ENCODE measurements at regions not wholly inside any gene's neighbourhood (a gene's known extent, or its start where the extent isn't known, plus 50 kb on each side); places are given as distances from the start of the nearest gene placed in this dataset.

- no peak for TF ChIP-seq EP300 (IDR thresholded peaks at IDR 0.05)
- TF ChIP-seq POLR2A (IDR thresholded peaks at IDR 0.05): no peak
- peak in 1 of 2 donors; percentile 25 for TF ChIP-seq CTCF (IDR thresholded peaks at IDR 0.05)
- no peak for TF ChIP-seq POLR2AphosphoS5 (IDR thresholded peaks at IDR 0.05)
Observed at GRCh38 chr2:49490710-49491109, 336.4 kb upstream of the FSHR start.
